Activated naive CD8-positive, alpha-beta T cell treated with anti-CD3 and anti-CD28 coated beads, Interleukin-2, amount 10 ng/mL, durations not matched to agents 7 days and 5 days (primary cell): ENCODE measurements at regions not wholly inside any gene's neighbourhood (a gene's known extent, or its start where the extent isn't known, plus 50 kb on each side); places are given as distances from the start of the nearest gene placed in this dataset.

ENCODE experiments used
- ATAC-seq: fragments of 150-1000 bp; cut with Tn5 transposase; one replicate; pipeline ENCODE4 v1.10.0; 2021; ENCODE audit warnings: low read depth, moderate library complexity
- POLR2A ChIA-PET: fragments of 350-600 bp; sonication (Branson Sonifier 250); formaldehyde crosslinking; loops from one replicate; lab custom pipeline; 2021; ENCODE audit warnings: antibody characterized with exemption; lab: Charles Lee
- DNase-seq: peaks from one replicate; pipeline ENCODE4 v3.0.0; 2021
- H3K27ac Mint-ChIP-seq: one replicate; pipeline ENCODE4 v1.8.0; 2022; ENCODE audit warnings: mild to moderate bottlenecking, mixed read lengths
- H3K27me3 Mint-ChIP-seq: one replicate; pipeline ENCODE4 v1.8.0; 2022; ENCODE audit warnings: mild to moderate bottlenecking, moderate library complexity, mixed read lengths
- H3K36me3 Mint-ChIP-seq: one replicate; pipeline ENCODE4 v1.8.0; 2021; ENCODE audit warnings: mild to moderate bottlenecking, mixed read lengths
- H3K4me1 Mint-ChIP-seq: one replicate; pipeline ENCODE4 v1.8.0; 2021; ENCODE audit warnings: mixed read lengths
- H3K4me3 Mint-ChIP-seq: one replicate; pipeline ENCODE4 v1.8.0; 2022; ENCODE audit warnings: mild to moderate bottlenecking, moderate library complexity, mixed read lengths
- H3K9me3 Mint-ChIP-seq: one replicate; pipeline ENCODE4 v1.8.0; 2021; ENCODE audit warnings: mixed read lengths

DNA sequence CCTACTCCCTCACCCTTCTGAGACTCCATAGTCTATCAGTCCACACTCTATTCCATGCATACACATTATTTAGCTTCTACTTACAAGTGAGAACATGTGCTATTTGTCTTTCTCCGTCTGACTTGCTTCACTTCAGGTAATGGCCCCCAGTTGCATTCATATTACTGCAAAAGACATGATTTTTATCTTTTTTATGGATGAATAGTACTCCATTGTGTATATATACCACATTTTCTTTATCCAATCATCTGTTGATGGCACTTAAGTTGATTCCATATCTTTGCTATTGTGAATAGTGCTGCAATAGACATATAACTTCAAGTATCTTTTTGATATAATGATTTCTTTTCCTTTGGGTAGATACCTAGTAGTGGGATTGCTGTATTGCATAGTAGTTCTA, 171.8 kb downstream of the DACT1 start:
- H3K9me3 Mint-ChIP-seq: no peaks in the 10 kb centered on the region
- no peaks in the 10 kb centered on the region for H3K36me3 Mint-ChIP-seq
- POLR2A ChIA-PET: no interaction called here
- H3K27me3 Mint-ChIP-seq: peaks cover 15% of the 10 kb centered on the region
- DNase-seq: no peak
- no peak for ATAC-seq
- H3K27ac Mint-ChIP-seq: no peak overlapping the region
- H3K4me3 Mint-ChIP-seq: no peak overlapping the region
- no peaks in the 10 kb centered on the region for H3K4me1 Mint-ChIP-seq

DNA sequence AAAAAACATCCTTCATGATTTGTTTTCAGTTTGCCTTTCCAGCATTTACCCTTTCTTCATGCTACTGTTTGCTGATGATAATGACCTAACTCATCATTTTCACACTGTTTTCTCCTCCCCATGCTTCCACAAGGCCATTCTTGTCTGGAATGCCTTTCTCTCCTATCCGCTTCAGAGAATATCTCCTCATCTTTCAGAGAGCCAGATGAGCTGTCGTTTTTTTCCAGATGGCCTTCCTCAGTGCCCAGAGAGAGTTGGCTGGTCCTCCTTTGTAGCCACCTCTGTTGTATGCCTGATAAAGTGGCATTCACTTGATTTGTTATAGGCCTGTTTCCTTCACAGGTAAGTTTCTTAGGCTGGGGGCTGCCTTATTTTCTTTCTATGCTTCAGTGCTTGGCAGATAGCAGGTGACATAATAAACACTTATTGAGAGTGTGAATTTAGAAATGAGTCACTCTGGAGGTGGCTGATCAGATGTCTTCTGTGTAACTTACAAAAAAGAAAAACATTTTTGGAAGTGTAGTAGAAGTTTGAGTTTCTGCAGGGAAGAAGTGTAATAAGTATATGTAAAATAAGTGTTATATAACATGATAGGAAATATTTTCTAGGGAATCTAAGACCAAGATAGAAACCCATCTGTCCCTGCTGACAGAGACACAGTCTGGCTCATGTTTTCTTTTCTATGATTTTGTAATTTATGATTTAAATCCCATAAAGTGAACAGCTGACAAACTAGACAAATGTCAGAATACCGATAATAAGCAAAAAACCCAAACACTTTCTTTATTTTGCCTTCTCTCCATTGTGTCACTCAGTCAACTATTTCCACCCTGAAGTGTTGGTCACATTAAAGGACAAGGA, 174.5 kb downstream of the DACT1 start:
- H3K9me3 Mint-ChIP-seq: no peaks in the 10 kb centered on the region
- POLR2A ChIA-PET: no interaction called here
- H3K4me1 Mint-ChIP-seq: no peaks in the 10 kb centered on the region
- peaks cover 16% of the 10 kb centered on the region for H3K27me3 Mint-ChIP-seq
- no peaks in the 10 kb centered on the region for H3K36me3 Mint-ChIP-seq
- no peak overlapping the region for H3K27ac Mint-ChIP-seq
- DNase-seq (no peak), ATAC-seq (no peak)
- H3K4me3 Mint-ChIP-seq: no peak overlapping the region

DNA sequence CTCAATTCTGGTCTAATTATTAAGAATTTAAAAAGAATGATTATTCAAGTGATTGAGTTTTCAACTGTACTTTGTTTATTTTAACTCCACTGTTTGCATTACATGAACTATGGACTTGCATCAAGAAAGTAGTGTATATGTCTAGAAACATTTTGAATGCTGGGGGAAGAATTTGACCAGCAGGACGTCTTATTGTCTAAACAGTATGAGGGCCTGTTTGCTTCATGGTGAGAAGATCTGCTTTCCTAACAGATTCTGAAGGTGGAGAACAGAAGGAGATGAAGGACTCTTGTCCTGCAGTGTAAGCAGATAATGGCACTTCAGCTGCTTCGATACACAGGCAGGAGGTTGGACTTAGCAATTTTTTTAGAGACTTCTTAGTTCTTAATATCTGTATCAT, 176.0 kb downstream of the DACT1 start:
- POLR2A ChIA-PET: no interaction called here
- peaks cover 12% of the 10 kb centered on the region for H3K27me3 Mint-ChIP-seq
- no peaks in the 10 kb centered on the region for H3K4me1 Mint-ChIP-seq
- no peak for DNase-seq
- no peak for ATAC-seq
- no peak overlapping the region for H3K27ac Mint-ChIP-seq
- H3K4me3 Mint-ChIP-seq: no peak overlapping the region
- H3K9me3 Mint-ChIP-seq: no peaks in the 10 kb centered on the region
- no peaks in the 10 kb centered on the region for H3K36me3 Mint-ChIP-seq

DNA sequence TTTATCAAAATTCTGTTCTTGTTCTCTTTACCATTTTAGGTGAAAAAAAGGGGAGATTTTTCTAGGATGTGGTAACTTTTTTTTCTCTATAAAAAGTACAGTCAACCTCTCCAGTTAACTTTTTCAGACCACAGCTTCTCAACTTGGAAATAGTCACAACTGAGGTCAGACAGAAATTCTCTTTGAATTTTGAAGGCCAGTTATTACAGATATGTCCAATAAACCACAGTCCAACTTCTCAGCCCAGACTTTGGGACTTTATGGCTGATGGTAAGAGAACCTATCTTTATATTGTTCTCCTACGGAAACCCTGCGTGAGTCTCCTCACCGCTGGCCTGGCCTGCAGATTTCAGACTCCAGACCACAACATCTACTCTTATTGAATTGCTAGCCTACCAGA, 176.7 kb downstream of the DACT1 start:
- H3K9me3 Mint-ChIP-seq: no peaks in the 10 kb centered on the region
- H3K27ac Mint-ChIP-seq: no peak overlapping the region
- H3K4me1 Mint-ChIP-seq: no peaks in the 10 kb centered on the region
- POLR2A ChIA-PET: no interaction called here
- H3K36me3 Mint-ChIP-seq: no peaks in the 10 kb centered on the region
- DNase-seq: no peak
- no peak for ATAC-seq
- H3K4me3 Mint-ChIP-seq: no peak overlapping the region
- peaks cover 14% of the 10 kb centered on the region for H3K27me3 Mint-ChIP-seq

DNA sequence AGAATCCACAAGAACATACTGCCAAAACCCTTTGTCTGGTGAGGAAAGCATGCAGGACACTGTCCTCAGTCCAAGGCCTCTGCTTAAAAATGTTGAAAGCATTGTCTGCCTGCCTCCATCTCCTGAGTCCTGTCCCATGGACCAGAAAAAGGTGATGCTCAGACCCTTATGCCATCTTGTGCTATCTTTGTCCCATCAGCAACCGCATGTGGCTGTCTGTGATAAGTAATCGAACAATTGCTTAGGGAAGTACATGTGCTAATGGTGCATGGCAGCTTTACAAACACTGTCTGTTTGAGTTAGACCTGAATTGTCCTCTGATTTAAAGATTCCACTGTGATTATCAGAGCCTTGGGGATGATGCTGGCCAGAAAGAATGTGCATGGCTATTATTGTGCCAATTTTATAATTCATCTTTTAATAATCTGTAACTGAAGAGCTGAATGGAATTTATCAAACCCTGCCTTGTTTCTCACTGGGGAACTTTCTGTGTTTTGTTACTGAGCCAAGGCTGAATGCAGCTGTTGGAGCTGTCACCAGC, 177.5 kb downstream of the DACT1 start:
- H3K27me3 Mint-ChIP-seq: peaks cover 14% of the 10 kb centered on the region
- DNase-seq: no peak
- POLR2A ChIA-PET: no interaction called here
- no peak for ATAC-seq
- H3K36me3 Mint-ChIP-seq: no peaks in the 10 kb centered on the region
- H3K27ac Mint-ChIP-seq: no peak overlapping the region
- H3K9me3 Mint-ChIP-seq: no peaks in the 10 kb centered on the region
- H3K4me3 Mint-ChIP-seq: no peak overlapping the region
- H3K4me1 Mint-ChIP-seq: no peaks in the 10 kb centered on the region

DNA sequence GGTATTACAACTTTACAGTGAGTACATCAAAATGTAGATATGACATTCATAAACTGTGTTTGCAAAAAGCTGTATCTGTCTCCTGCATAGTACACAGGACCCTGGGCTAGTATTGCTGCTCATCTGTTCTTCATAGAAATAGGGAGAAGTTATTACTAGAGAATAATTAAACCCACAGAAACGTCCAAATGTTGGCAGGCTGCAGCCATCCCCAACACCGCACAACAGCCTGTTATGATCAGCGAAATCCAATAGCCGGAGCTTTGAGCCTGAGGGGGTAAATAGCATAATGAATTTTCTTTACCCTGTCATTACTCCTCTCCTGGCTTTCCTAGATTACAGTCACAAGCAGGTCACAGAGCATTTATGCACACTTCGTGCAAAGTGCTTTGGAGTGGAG, 178.0 kb downstream of the DACT1 start:
- Mint-ChIP-seq H3K27me3 (peaks cover 14% of the 10 kb centered on the region), H3K36me3 (no peaks in the 10 kb centered on the region), H3K27ac (no peak overlapping the region), H3K4me3 (no peak overlapping the region), H3K9me3 (no peaks in the 10 kb centered on the region), H3K4me1 (no peaks in the 10 kb centered on the region)
- ATAC-seq: no peak
- POLR2A ChIA-PET: no interaction called here
- DNase-seq: no peak

DNA sequence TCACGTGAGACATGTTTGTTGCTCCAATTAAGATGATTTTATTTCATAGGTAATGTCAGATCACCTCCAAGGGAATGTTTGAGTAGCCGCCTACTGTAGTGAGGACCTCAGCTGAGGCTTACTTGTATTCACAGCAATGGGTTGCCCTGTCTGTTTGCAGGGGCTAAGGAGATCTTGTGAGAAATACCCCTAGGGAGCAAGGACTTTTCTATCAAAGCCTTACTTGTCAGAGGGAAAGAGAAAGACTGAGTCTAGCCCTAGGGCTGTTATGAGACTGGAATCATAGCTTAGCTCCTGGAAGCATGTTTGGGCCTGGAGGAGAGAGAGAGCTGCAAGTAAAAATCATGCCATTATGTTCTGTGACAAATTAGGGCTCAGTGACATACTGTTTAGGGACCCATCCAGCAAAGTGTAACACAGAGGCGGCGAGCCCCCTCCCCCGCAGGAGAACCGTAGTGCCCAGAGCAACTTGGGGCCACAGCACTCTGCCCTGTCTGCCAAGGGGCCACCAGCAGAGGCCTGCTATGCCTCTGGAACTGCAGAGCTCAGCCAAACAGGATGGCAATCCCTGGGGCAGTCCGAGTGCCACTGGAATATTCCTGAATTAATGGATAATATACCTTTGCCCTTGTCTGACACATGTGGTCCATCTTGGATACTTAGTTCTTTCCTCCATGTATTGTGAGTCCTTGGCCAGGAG, 178.8 kb downstream of the DACT1 start:
- Mint-ChIP-seq H3K9me3 (no peaks in the 10 kb centered on the region), H3K36me3 (no peaks in the 10 kb centered on the region)
- POLR2A ChIA-PET: no interaction called here

DNA sequence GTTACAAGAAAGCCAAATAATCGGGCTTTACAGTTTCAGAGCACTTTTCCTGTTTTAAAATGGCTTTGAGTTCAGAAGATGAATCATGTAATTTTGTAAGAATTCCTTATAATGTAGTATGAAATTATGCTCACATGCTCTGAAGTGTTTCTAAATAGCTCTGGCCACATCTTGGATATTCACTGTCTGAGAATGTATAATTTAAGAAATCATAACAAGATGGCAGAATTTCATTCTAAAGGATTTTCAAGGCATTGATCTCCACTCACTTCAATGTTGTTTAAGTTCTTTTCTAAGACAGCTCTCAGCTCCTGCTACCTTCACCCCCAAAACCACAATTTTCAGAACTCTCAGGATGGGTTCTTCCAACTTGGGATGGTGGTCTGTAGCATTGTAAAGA, 180.1 kb downstream of the DACT1 start:
- H3K27me3 Mint-ChIP-seq: peaks cover 9% of the 10 kb centered on the region
- DNase-seq (no peak), ATAC-seq (no peak)
- H3K36me3 Mint-ChIP-seq: no peaks in the 10 kb centered on the region
- H3K27ac Mint-ChIP-seq: no peak overlapping the region
- H3K9me3 Mint-ChIP-seq: no peaks in the 10 kb centered on the region
- no peak overlapping the region for H3K4me3 Mint-ChIP-seq
- H3K4me1 Mint-ChIP-seq: no peaks in the 10 kb centered on the region
- POLR2A ChIA-PET: no interaction called here

More for the DNA sequence above, 178.8 kb downstream of the DACT1 start:
- Mint-ChIP-seq H3K27me3 (peaks cover 13% of the 10 kb centered on the region), H3K4me3 (no peak overlapping the region), H3K27ac (no peak overlapping the region), H3K4me1 (no peaks in the 10 kb centered on the region)
- ATAC-seq (no peak), DNase-seq (no peak)

DNA sequence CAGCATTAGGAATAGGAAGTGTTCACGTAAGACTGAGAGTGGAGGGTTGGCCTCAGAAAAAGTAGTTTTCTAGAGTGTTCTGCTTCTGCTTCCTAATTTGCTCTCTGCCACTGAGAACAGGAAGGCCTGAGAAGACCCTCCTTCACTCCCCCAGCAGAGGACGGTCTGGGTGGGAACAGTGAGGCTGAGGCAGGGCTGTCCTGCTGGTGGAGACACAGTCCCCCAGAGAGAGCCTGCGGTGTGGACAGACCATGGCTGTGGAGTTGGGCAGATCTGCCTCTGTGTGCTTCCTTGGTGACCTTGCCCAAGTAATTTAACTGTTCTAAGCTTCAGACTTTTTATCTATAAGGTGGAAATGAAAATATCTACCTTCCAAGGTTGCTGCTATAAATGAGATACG, 182.3 kb downstream of the DACT1 start:
- no peak overlapping the region for H3K27ac Mint-ChIP-seq
- DNase-seq (no peak), ATAC-seq (no peak)
- no peaks in the 10 kb centered on the region for H3K4me1 Mint-ChIP-seq
- POLR2A ChIA-PET: no interaction called here
- no peak overlapping the region for H3K4me3 Mint-ChIP-seq
- H3K36me3 Mint-ChIP-seq: no peaks in the 10 kb centered on the region
- no peaks in the 10 kb centered on the region for H3K9me3 Mint-ChIP-seq
- H3K27me3 Mint-ChIP-seq: peaks cover 7% of the 10 kb centered on the region

DNA sequence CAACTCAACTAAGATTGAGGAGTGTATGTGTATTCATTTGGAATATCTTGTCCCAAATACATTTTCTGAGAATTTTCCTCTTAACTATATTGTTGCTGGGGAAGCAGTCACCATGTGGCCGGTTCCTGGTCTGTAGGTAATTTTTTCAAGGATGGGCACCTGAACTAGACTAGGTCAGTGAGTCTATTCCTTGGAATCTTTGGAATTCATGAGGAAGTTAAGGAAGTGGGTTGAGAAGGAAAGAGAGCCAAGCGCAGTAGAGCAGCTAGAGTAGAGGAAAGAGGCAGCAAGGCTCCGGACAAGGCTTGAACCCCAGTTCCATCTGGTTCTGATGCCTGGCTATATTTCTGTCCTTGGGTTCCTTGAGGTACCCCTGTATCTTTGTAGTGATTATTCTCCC, 183.7 kb downstream of the DACT1 start:
- Mint-ChIP-seq H3K9me3 (peaks cover 3% of the 10 kb centered on the region), H3K27me3 (peaks cover 7% of the 10 kb centered on the region), H3K4me1 (no peaks in the 10 kb centered on the region), H3K36me3 (peaks cover 1% of the 10 kb centered on the region), H3K27ac (no peak overlapping the region), H3K4me3 (no peak overlapping the region)
- DNase-seq: no peak
- POLR2A ChIA-PET: no interaction called here
- ATAC-seq: no peak

DNA sequence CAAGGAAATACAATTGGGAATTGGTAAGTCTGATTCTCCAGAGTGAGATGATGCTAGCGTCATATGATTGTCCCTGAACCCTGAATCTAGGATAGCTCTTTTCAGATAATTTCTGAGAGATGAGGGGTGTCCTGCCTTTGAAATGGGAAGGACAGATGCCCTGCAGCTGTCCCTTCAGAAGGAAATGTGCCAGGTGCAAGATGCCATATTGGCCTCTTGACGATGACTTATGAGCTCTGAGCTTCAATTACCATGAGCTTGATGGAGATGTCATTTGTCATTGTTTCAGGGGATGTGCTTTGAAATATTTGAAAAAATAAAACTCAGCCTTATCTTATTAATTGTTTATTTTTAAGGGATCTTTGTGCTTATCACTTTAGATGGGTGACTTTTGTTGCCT, 185.1 kb downstream of the DACT1 start:
- ATAC-seq (no peak), DNase-seq (no peak)
- H3K4me1 Mint-ChIP-seq: no peaks in the 10 kb centered on the region
- POLR2A ChIA-PET: no interaction called here
- peaks cover 1% of the 10 kb centered on the region for H3K36me3 Mint-ChIP-seq
- H3K4me3 Mint-ChIP-seq: no peak overlapping the region
- H3K27ac Mint-ChIP-seq: no peak overlapping the region
- H3K9me3 Mint-ChIP-seq: peaks cover 5% of the 10 kb centered on the region
- H3K27me3 Mint-ChIP-seq: peaks cover 4% of the 10 kb centered on the region

DNA sequence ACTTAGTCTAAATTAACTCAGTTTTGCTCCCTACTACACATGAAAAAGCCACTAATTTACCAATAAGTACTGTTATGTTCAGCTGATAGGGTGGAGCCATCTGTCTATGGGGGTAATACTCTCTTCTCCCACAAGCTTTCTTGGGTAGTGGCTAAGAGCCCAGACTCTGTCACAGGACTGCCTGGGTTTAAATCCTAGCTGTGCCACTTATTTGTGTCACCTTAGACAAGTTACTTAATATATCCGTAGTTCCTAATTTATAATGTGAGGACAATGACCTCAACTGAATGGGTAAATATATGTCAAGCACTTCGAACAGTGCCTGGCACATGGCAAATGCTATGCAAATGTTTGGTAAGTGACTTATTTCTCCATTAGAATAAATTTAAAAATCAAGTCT, 185.6 kb downstream of the DACT1 start:
- Mint-ChIP-seq H3K27me3 (peaks cover 4% of the 10 kb centered on the region), H3K4me3 (no peak overlapping the region), H3K27ac (no peak overlapping the region), H3K4me1 (no peaks in the 10 kb centered on the region), H3K9me3 (peaks cover 5% of the 10 kb centered on the region), H3K36me3 (peaks cover 1% of the 10 kb centered on the region)
- POLR2A ChIA-PET: interaction anchor here (0.7 kb wide), 1 partner anchor 627 kb away, joined by 3 read pairs; no protein-coding TSS in a partner anchor
- no peak for ATAC-seq
- DNase-seq: no peak

DNA sequence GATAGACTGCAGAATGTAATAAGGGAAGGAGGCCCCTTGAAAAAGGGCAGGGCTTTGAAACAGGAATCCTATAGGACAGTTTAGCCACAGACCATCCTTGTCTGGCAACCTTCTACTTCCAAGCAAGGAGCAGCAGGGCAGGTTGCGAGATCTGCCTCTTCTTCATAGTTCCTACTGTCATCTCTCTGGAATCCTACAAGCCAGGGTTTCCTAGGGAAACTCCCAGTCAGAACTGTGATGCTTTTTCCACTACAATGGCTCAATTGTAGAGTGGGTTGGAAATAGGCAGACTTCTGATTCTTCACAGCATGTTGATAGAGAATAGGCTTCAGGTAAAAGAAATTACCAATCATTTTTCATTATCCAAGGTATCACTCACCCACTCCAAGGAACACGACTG, 186.3 kb downstream of the DACT1 start:
- no peak overlapping the region for H3K27ac Mint-ChIP-seq
- ATAC-seq (no peak), DNase-seq (no peak)
- H3K27me3 Mint-ChIP-seq: peaks cover 4% of the 10 kb centered on the region
- peaks cover 1% of the 10 kb centered on the region for H3K36me3 Mint-ChIP-seq
- no peak overlapping the region for H3K4me3 Mint-ChIP-seq
- H3K9me3 Mint-ChIP-seq: peaks cover 5% of the 10 kb centered on the region
- H3K4me1 Mint-ChIP-seq: no peaks in the 10 kb centered on the region
- POLR2A ChIA-PET: interaction anchor here (0.7 kb wide), 1 partner anchor 626 kb away, joined by 3 read pairs; no protein-coding TSS in a partner anchor

DNA sequence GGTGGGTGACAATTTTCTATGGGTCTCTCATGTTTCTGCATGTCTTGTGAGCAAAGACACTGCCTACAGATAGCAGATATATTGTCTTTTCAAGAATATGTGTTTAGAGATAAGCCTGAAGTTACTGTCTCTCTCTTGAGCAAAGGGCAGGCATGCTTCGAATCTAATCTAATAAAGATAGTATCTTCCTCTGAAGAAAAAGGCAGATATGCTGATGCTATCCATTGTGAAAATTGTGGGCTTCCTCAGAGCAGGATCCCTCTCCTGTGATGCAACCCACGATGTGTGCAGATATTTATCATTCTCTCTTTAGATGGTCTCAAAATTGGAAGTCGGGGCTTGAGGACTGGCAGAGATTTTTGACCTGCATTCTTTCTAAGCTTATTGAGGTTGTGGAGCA, 187.0 kb downstream of the DACT1 start:
- Mint-ChIP-seq H3K4me3 (no peak overlapping the region), H3K27me3 (peaks cover 2% of the 10 kb centered on the region), H3K27ac (no peak overlapping the region), H3K4me1 (peaks cover 1% of the 10 kb centered on the region), H3K9me3 (peaks cover 5% of the 10 kb centered on the region), H3K36me3 (peaks cover 1% of the 10 kb centered on the region)
- DNase-seq (no peak), ATAC-seq (no peak)
- POLR2A ChIA-PET: no interaction called here
